ENCODE measurements at regions not wholly inside any gene's neighbourhood (a gene's known extent, or its start where the extent isn't known, plus 50 kb on each side); places are given as distances from the start of the nearest gene placed in this dataset.

DNA sequence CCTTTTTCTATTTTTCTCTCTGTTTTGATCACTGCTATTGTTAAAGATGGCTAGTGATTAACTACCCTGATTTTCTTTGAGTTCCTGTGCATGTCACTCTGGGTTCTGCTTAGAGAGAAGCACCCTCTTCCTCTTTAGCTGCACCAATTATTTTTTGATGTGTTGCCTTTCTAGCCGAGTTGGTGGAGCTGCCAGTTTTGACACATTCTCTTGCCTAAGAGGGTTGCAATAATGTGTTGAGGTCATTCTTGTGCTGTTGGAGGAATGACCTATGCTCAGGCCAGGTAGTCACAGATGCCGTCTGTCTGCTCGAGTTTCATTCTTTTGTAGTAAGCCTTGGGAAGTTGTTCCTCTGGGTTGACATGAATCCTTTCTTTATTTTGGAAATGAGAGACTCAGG, 84.6 kb upstream of the DPH6 start (continued):
- TF ChIP-seq, protein P1, sequence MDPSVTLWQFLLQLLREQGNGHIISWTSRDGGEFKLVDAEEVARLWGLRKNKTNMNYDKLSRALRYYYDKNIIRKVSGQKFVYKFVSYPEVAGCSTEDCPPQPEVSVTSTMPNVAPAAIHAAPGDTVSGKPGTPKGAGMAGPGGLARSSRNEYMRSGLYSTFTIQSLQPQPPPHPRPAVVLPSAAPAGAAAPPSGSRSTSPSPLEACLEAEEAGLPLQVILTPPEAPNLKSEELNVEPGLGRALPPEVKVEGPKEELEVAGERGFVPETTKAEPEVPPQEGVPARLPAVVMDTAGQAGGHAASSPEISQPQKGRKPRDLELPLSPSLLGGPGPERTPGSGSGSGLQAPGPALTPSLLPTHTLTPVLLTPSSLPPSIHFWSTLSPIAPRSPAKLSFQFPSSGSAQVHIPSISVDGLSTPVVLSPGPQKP (IDR thresholded peaks at IDR 0.05; ENCODE audit: low read depth, low read length) = no peak
- no peak for TF ChIP-seq HOXB5 (CRISPR knock-in tag; IDR thresholded peaks at IDR 0.05)

DNA sequence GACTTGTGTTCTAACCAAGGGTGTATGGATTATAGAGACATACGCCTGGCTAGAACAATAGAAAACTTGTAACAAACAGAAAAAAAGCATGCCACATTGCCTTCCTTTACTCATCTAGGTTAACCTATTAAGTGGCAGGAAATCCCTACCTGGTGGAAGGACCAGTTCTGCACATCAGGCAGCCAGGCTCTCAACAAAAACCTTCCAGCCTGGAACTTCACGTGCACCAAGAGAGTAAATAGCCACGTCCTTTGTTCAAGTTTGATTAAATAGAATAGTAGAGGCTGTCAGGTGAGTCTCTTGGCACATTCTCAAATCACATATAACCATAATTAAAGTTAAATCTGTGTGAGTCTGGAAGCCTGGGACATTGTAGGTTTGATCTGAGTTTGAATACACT, 85.0 kb upstream of the DPH6 start:
- FAIRE-seq = no peak
- no peak for DNase-seq (ENCODE audit: low read depth in 1 of 2, low spot score in 1 of 2)
- H3K4me2 ChIP-seq = no peak overlapping the region
- H3K4me1 ChIP-seq = no peaks in the 10 kb centered on the region
- ChIA-PET POLR2A (no interaction called here), CTCF (no interaction called here)
- ATAC-seq = no peak
- no peaks in the 10 kb centered on the region for H3K9me3 ChIP-seq
- TF ChIP-seq EHMT2 (IDR thresholded peaks at IDR 0.05; ENCODE audit: low read depth) (no peak), ZNF302 (CRISPR knock-in tag; IDR thresholded peaks at IDR 0.05) (no peak), SMC3 (IDR thresholded peaks at IDR 0.05) (no peak), KDM5A (IDR thresholded peaks at IDR 0.05) (no peak), HOXB5 (CRISPR knock-in tag; IDR thresholded peaks at IDR 0.05) (no peak), TFCP2L1 (CRISPR knock-in tag; IDR thresholded peaks at IDR 0.05) (no peak), CHD4 (IDR thresholded peaks at IDR 0.05; ENCODE audit: borderline replicate concordance) (no peak), ZFP36 (IDR thresholded peaks at IDR 0.05; ENCODE audit: borderline replicate concordance, partially characterized antibody) (no peak), ZSCAN20 (CRISPR knock-in tag; IDR thresholded peaks at IDR 0.05) (no peak), NR3C1 (IDR thresholded peaks at IDR 0.05) (no peak), NPAS2 (CRISPR knock-in tag; IDR thresholded peaks at IDR 0.05; ENCODE audit: borderline replicate concordance) (no peak), CEBPB (IDR thresholded peaks at IDR 0.05) (no peak)
- TF ChIP-seq, protein P2, sequence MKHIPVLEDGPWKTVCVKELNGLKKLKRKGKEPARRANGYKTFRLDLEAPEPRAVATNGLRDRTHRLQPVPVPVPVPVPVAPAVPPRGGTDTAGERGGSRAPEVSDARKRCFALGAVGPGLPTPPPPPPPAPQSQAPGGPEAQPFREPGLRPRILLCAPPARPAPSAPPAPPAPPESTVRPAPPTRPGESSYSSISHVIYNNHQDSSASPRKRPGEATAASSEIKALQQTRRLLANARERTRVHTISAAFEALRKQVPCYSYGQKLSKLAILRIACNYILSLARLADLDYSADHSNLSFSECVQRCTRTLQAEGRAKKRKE (CRISPR knock-in tag; IDR thresholded peaks at IDR 0.05; ENCODE audit: low read depth) = no peak
- TF ChIP-seq, protein P3, sequence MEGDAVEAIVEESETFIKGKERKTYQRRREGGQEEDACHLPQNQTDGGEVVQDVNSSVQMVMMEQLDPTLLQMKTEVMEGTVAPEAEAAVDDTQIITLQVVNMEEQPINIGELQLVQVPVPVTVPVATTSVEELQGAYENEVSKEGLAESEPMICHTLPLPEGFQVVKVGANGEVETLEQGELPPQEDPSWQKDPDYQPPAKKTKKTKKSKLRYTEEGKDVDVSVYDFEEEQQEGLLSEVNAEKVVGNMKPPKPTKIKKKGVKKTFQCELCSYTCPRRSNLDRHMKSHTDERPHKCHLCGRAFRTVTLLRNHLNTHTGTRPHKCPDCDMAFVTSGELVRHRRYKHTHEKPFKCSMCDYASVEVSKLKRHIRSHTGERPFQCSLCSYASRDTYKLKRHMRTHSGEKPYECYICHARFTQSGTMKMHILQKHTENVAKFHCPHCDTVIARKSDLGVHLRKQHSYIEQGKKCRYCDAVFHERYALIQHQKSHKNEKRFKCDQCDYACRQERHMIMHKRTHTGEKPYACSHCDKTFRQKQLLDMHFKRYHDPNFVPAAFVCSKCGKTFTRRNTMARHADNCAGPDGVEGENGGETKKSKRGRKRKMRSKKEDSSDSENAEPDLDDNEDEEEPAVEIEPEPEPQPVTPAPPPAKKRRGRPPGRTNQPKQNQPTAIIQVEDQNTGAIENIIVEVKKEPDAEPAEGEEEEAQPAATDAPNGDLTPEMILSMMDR (IDR thresholded peaks at IDR 0.05) = no peak
- TF ChIP-seq, protein P4, sequence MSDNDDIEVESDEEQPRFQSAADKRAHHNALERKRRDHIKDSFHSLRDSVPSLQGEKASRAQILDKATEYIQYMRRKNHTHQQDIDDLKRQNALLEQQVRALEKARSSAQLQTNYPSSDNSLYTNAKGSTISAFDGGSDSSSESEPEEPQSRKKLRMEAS (IDR thresholded peaks at IDR 0.05) = no peak
- TF ChIP-seq, protein P5, sequence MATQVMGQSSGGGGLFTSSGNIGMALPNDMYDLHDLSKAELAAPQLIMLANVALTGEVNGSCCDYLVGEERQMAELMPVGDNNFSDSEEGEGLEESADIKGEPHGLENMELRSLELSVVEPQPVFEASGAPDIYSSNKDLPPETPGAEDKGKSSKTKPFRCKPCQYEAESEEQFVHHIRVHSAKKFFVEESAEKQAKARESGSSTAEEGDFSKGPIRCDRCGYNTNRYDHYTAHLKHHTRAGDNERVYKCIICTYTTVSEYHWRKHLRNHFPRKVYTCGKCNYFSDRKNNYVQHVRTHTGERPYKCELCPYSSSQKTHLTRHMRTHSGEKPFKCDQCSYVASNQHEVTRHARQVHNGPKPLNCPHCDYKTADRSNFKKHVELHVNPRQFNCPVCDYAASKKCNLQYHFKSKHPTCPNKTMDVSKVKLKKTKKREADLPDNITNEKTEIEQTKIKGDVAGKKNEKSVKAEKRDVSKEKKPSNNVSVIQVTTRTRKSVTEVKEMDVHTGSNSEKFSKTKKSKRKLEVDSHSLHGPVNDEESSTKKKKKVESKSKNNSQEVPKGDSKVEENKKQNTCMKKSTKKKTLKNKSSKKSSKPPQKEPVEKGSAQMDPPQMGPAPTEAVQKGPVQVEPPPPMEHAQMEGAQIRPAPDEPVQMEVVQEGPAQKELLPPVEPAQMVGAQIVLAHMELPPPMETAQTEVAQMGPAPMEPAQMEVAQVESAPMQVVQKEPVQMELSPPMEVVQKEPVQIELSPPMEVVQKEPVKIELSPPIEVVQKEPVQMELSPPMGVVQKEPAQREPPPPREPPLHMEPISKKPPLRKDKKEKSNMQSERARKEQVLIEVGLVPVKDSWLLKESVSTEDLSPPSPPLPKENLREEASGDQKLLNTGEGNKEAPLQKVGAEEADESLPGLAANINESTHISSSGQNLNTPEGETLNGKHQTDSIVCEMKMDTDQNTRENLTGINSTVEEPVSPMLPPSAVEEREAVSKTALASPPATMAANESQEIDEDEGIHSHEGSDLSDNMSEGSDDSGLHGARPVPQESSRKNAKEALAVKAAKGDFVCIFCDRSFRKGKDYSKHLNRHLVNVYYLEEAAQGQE (IDR thresholded peaks at IDR 0.05) = no peak
- TF ChIP-seq, protein P6, sequence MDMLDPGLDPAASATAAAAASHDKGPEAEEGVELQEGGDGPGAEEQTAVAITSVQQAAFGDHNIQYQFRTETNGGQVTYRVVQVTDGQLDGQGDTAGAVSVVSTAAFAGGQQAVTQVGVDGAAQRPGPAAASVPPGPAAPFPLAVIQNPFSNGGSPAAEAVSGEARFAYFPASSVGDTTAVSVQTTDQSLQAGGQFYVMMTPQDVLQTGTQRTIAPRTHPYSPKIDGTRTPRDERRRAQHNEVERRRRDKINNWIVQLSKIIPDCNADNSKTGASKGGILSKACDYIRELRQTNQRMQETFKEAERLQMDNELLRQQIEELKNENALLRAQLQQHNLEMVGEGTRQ (IDR thresholded peaks at IDR 0.05) = no peak
- 60% methylated on average over 3 of the region's 3 CpGs for WGBS (ENCODE audit: missing lambda C conversion rate)
- no peak overlapping the region for H3K4me3 ChIP-seq
- H3K27ac ChIP-seq = no peak overlapping the region
